Bronchial epithelial cell (primary cell): ENCODE measurements at regions not wholly inside any gene's neighbourhood (a gene's known extent, or its start where the extent isn't known, plus 50 kb on each side); places are given as distances from the start of the nearest gene placed in this dataset.
"Not testable (repeated sequence)": the region's sequence is repeated elsewhere in the genome, so short reads cannot be mapped to it uniquely, and the experiment has no call there.

ENCODE experiments used
- DNase-seq: peaks from one replicate; pipeline ENCODE4 v3.0.0-alpha.2; 2010; ENCODE audit warnings: low read depth
- FAIRE-seq: peaks from 2 replicates; lab custom pipeline; 2011; peaks lifted over from hg19 to GRCh38; lab: Jason Lieb, UNC
- H3K27me3 ChIP-seq: 2 replicates; pipeline ENCODE4 v1.5.1; 2011; ENCODE audit warnings: low read length; ENCODE audit not compliant: control insufficient read depth, insufficient read depth
- H3K36me3 ChIP-seq: 2 replicates; pipeline ENCODE4 v1.5.1; 2011; ENCODE audit warnings: low read length; ENCODE audit not compliant: control insufficient read depth, insufficient read depth
- H3K4me3 ChIP-seq: 2 replicates; pipeline ENCODE4 v1.5.1; 2011; ENCODE audit warnings: mild to moderate bottlenecking, low read depth, low read length, control low read depth
- TF ChIP-seq, protein P1 (sequence below): IDR thresholded peaks from 2 replicates; pipeline ENCODE4 v1.5.1; 2011; ENCODE audit warnings: mild to moderate bottlenecking, moderate library complexity, low read length, control low read depth, inconsistent platforms; ENCODE audit not compliant: insufficient read depth, severe bottlenecking

DNA sequence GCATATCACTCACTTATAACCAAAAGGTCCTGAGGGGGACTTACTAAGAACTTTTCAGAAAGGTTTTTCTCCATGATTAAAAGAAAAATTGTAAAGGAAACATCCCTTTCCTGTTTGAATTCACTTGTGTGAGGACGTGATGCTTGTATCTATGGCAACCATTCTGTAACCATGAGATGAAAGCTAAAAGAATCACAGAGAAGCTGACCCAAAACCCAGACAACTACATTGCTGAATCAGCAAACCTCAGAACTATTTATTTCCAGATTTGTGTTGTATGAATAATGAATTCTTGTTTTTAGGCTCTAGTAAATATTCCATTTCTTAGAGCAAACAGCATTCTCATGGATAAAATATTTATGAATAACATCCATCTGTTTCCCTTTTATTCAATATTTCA, 91.2 kb downstream of the RCHY1 start:
- H3K27me3 ChIP-seq: no peaks in the 10 kb centered on the region
- no peaks in the 10 kb centered on the region for H3K36me3 ChIP-seq
- FAIRE-seq: no peak
- TF ChIP-seq, protein P1, sequence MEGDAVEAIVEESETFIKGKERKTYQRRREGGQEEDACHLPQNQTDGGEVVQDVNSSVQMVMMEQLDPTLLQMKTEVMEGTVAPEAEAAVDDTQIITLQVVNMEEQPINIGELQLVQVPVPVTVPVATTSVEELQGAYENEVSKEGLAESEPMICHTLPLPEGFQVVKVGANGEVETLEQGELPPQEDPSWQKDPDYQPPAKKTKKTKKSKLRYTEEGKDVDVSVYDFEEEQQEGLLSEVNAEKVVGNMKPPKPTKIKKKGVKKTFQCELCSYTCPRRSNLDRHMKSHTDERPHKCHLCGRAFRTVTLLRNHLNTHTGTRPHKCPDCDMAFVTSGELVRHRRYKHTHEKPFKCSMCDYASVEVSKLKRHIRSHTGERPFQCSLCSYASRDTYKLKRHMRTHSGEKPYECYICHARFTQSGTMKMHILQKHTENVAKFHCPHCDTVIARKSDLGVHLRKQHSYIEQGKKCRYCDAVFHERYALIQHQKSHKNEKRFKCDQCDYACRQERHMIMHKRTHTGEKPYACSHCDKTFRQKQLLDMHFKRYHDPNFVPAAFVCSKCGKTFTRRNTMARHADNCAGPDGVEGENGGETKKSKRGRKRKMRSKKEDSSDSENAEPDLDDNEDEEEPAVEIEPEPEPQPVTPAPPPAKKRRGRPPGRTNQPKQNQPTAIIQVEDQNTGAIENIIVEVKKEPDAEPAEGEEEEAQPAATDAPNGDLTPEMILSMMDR: no peak
- DNase-seq: no peak
- H3K4me3 ChIP-seq: no peak overlapping the region

DNA sequence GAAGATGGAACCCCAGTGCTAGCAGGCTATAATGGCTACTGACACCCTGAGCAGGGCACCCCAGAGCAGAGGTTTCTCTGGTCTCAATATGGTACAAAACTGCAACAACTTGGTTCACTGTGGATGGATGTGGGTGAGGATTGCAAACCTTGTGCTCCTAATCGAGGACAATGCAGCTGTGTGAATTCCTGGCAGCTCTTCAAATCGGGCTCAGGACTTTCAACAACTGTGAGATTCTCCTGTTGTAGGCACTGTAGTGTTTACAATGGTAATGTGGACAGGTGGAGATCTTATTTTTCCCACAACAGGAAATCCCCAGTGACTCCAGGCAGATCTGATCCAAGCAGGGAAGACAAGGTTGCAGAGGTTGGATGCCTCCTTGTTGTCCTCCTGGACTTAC, 101.5 kb downstream of the RCHY1 start:
- Histone ChIP-seq H3K4me3 (no peak overlapping the region), H3K36me3 (no peaks in the 10 kb centered on the region), H3K27me3 (no peaks in the 10 kb centered on the region)
- DNase-seq: no peak
- TF ChIP-seq, protein P1: no peak
- FAIRE-seq: no peak

DNA sequence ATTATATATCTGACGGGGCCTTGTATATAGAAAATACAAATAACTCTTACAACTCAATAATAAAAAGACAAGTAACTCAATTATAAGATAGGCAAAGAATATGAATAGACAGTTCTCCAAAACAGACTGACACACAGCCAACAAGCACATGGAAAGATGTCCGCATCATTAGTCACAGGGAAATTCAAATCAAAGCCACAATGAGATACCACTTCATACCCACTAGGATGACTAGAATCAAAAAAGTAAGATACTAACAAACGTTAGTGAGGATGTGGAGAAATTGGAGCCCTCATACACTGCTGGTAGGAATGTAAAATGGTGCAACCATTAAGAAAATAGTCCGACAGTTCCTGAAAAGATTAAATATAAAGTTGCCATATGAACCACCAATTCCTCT, 115.7 kb downstream of the RCHY1 start:
- no peak for FAIRE-seq

DNA sequence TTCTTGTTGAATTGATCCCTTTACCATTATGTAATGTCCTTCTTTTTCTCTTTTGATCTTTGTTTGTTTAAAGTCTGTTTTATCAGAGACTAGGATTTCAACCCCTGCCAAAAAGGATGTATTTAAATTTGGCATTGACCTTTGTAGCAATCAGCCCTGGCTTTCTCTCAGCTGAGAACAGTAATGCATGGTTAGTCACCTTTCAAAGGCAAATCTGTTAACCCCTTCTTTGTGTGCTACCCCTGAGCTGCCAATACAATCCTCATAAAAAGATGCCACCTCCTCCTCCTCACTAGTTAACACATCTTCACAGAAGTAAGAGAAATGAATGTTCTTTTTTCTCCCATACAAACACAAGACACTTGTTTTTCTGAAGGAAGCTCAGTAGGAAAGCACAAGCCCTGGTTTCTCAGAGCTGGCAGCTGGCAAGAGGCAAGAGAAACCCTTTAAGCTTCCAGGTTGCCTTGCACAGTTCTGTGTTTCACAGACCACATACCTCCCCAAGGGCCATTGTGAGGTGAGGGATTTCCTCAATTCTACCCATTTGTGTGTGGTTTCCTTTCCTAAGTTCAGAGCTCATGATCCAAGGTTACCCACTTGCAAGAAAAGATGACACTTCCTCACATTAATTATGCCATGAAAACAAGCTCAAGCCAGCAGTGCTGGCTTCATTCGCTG, 122.6 kb downstream of the RCHY1 start:
- Histone ChIP-seq H3K4me3 (no peak overlapping the region), H3K36me3 (no peaks in the 10 kb centered on the region), H3K27me3 (peaks cover 4% of the 10 kb centered on the region)
- TF ChIP-seq, protein P1: no peak
- DNase-seq (no peak), FAIRE-seq (no peak)

More for the DNA sequence above, 115.7 kb downstream of the RCHY1 start:
- TF ChIP-seq, protein P1: no peak
- no peak for DNase-seq
- H3K4me3 ChIP-seq: no peak overlapping the region
- H3K27me3 ChIP-seq: peaks cover 2% of the 10 kb centered on the region
- no peaks in the 10 kb centered on the region for H3K36me3 ChIP-seq

DNA sequence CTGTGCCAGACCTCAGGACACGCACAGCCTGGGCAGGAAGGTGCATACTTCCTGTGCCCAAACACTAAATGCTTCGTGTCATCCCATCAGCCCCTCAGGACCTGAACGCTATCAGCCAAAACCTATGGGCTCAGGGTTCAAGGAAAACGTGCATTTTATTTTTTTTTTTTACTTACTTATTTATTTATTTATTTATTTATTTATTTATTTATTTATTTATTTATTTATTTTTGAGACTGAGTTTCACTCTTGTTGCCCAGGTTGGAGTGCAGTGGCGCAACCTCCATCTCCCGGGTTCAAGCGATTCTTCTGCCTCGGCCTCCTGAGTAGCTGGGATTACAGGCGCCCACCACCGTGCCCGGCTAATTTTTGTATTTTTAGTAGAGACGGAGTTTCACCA, 127.8 kb downstream of the RCHY1 start:
- not testable (repeated sequence) for H3K27me3 ChIP-seq, DNase-seq, H3K4me3 ChIP-seq, H3K36me3 ChIP-seq, FAIRE-seq

DNA sequence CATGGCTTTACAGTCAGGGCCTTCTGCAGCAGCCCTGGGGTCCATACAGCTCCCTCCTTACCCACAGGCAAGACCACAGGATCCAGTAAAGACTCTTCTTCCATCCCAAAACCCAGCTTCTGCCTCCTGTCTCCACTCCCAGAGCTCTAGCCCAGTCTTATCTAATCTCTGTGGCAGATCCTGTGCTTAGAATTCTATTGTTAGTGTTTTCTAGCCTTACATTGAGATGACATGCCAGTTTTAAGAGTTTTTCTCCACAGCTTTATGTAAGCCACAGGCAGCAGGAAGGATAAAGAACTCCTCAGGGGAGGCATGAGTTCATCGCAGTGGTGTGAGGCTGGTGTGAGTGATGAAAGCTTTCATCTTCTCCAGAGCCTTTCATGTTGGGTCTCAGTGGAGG, 129.1 kb downstream of the RCHY1 start:
- Histone ChIP-seq H3K27me3 (no peaks in the 10 kb centered on the region), H3K36me3 (no peaks in the 10 kb centered on the region), H3K4me3 (no peak overlapping the region)
- no peak for DNase-seq
- no peak for FAIRE-seq
- TF ChIP-seq, protein P1: no peak
